GM12864 (cell line): ENCODE measurements at regions not wholly inside any gene's neighbourhood (a gene's known extent, or its start where the extent isn't known, plus 50 kb on each side); places are given as distances from the start of the nearest gene placed in this dataset.

Source experiments
- DNase-seq: peaks from one replicate; pipeline ENCODE4 v3.0.0-alpha.2; 2011; ENCODE audit warnings: low read depth
- H3K4me3 ChIP-seq: 2 replicates; pipeline ENCODE4 v1.5.1; 2011; ENCODE audit warnings: mild to moderate bottlenecking, low read depth, low read length, control low read depth
- CTCF ChIP-seq: IDR thresholded peaks from 2 replicates; pipeline ENCODE4 v1.5.1; 2011; ENCODE audit warnings: low read depth, mild to moderate bottlenecking, moderate library complexity, low read length, control low read depth, inconsistent platforms; ENCODE audit errors: missing control alignments

- DNase-seq: no peak
- H3K4me3 ChIP-seq: no peak overlapping the region
- no peak for TF ChIP-seq CTCF
Measured at GRCh38 chr2:78416625-78417300, 608.7 kb upstream of the REG3G start.

GRCh38 chr2:78417355-78417754, 608.1 kb upstream of the REG3G start:
- no peak overlapping the region for H3K4me3 ChIP-seq
- no peak for TF ChIP-seq CTCF
- no peak for DNase-seq

GRCh38 chr2:78418021-78418420, 607.5 kb upstream of the REG3G start:
- H3K4me3 ChIP-seq: no peak overlapping the region
- no peak for TF ChIP-seq CTCF
- no peak for DNase-seq

- TF ChIP-seq CTCF: no peak
Measured at GRCh38 chr2:78420132-78420531, 605.4 kb upstream of the REG3G start.

GRCh38 chr2:78423631-78424030, 601.9 kb upstream of the REG3G start:
- no peak for DNase-seq
- TF ChIP-seq CTCF: no peak
- H3K4me3 ChIP-seq: no peak overlapping the region

More at GRCh38 chr2:78420132-78420531, 605.4 kb upstream of the REG3G start:
- H3K4me3 ChIP-seq: no peak overlapping the region
- no peak for DNase-seq

- no peak for DNase-seq
- TF ChIP-seq CTCF: no peak
- no peak overlapping the region for H3K4me3 ChIP-seq
Measured at GRCh38 chr2:78427170-78427569, 598.3 kb upstream of the REG3G start.

- no peak for DNase-seq
Measured at GRCh38 chr2:78431241-78431640, 594.3 kb upstream of the REG3G start.

More at GRCh38 chr2:78431241-78431640, 594.3 kb upstream of the REG3G start:
- no peak for TF ChIP-seq CTCF
- no peak overlapping the region for H3K4me3 ChIP-seq
